ENCODE measurements at regions not wholly inside any gene's neighbourhood (a gene's known extent, or its start where the extent isn't known, plus 50 kb on each side); places are given as distances from the start of the nearest gene placed in this dataset.

- no peak for TF ChIP-seq CTCF (IDR thresholded peaks at IDR 0.05; ENCODE audit: insufficient read depth, low read depth, low read length, missing control alignments)
- no peak overlapping the region for H3K4me3 ChIP-seq (ENCODE audit: low read depth, low read length)
- DNase-seq (ENCODE audit: low read depth): no peak
These were observed 1458.0 kb downstream of the NCAM2 start for GRCh38 chr21:22456241-22456640.

GRCh38 chr21:22468893-22469292 lies 1470.7 kb downstream of the NCAM2 start:
- no peak for TF ChIP-seq CTCF (IDR thresholded peaks at IDR 0.05; ENCODE audit: insufficient read depth, low read depth, low read length, missing control alignments)
- H3K4me3 ChIP-seq (ENCODE audit: low read depth, low read length): no peak overlapping the region
- no peak for DNase-seq (ENCODE audit: low read depth)

GRCh38 chr21:22474403-22474802 lies 1476.2 kb downstream of the NCAM2 start:
- H3K4me3 ChIP-seq (ENCODE audit: low read depth, low read length): no peak overlapping the region
- DNase-seq (ENCODE audit: low read depth): no peak

GRCh38 chr21:22476214-22476613 lies 1478.0 kb downstream of the NCAM2 start:
- H3K4me3 ChIP-seq (ENCODE audit: low read depth, low read length): no peak overlapping the region
- TF ChIP-seq CTCF (IDR thresholded peaks at IDR 0.05; ENCODE audit: insufficient read depth, low read depth, low read length, missing control alignments): no peak
- no peak for DNase-seq (ENCODE audit: low read depth)

More at GRCh38 chr21:22474403-22474802, 1476.2 kb downstream of the NCAM2 start:
- no peak for TF ChIP-seq CTCF (IDR thresholded peaks at IDR 0.05; ENCODE audit: insufficient read depth, low read depth, low read length, missing control alignments)

- no peak for DNase-seq (ENCODE audit: low read depth)
- TF ChIP-seq CTCF (IDR thresholded peaks at IDR 0.05; ENCODE audit: insufficient read depth, low read depth, low read length, missing control alignments): no peak
- H3K4me3 ChIP-seq (ENCODE audit: low read depth, low read length): no peak overlapping the region
These were observed 1478.8 kb downstream of the NCAM2 start for GRCh38 chr21:22476726-22477646.

GRCh38 chr21:22490049-22490448 lies 1491.8 kb downstream of the NCAM2 start:
- no peak for DNase-seq (ENCODE audit: low read depth)
- no peak overlapping the region for H3K4me3 ChIP-seq (ENCODE audit: low read depth, low read length)
- no peak for TF ChIP-seq CTCF (IDR thresholded peaks at IDR 0.05; ENCODE audit: insufficient read depth, low read depth, low read length, missing control alignments)
